ENCODE measurements at regions not wholly inside any gene's neighbourhood (a gene's known extent, or its start where the extent isn't known, plus 50 kb on each side); places are given as distances from the start of the nearest gene placed in this dataset.
"Not testable (repeated sequence)": the region's sequence is repeated elsewhere in the genome, so short reads cannot be mapped to it uniquely, and the experiment has no call there.

DNA sequence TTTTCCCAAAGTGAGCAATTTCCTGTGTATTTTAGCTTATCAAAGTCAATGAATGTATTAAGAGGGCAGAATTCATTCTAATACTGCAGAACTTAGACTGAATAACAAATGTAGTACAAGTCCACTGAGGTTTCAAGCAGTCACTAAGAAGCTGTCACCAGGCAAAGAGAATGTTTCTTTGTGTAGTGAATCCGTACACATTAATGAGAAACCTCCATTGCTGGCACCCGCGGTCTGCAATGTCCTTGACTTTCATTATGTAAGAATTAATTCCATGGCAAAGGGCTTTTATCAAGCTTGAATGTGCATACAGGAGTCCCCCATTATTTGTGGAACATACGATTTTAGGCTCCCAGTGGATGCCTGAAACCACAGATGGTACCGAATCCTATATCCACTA, 719.5 kb upstream of the TMPRSS15 start:
- DNase-seq (ENCODE audit: insufficient read length, low spot score) (no peak), FAIRE-seq (no peak)
- no peak for TF ChIP-seq POLR2A (IDR thresholded peaks at IDR 0.05; ENCODE audit: low read depth, low read length)

DNA sequence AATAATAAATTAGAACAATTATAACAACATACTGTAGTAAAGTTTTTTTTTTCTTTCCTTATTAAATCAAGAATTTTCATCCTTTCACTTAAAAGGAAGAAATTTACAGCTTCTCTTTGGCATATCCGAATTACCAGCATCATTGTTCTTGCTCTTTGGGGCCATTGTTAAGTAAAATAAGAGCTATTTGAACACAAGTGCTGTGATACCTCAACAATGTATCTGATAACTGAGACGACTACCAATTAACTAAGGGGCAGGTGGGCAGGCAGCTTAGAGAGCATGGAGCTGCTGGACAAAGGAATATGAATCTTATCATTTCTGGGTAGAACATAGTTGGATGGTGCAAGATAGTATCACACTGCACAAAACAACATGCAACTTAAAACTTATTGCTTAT, 719.9 kb upstream of the TMPRSS15 start:
- FAIRE-seq (no peak), DNase-seq (ENCODE audit: insufficient read length, low spot score) (no peak)
- TF ChIP-seq POLR2A (IDR thresholded peaks at IDR 0.05; ENCODE audit: low read depth, low read length), result no peak

DNA sequence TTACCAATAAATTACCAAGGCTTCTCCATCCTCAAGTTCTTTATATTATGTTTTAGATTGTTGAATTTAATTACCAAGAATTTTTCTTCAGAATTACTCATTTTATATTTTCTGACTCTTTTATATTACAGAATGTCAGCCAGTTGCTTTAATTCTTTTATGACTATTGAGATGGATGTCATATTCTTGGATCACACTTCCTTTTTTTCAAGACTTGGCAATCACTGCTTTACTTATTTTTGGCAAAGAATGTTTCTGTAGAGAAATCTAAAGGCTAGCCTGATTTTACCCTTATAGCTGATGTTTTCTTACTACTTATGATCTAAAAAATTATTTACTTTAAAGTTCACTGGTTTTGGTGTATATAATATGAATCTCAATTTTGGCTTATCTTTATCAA, 721.1 kb upstream of the TMPRSS15 start:
- FAIRE-seq, result no peak
- no peak for TF ChIP-seq POLR2A (IDR thresholded peaks at IDR 0.05; ENCODE audit: low read depth, low read length)
- no peak for DNase-seq (ENCODE audit: insufficient read length, low spot score)

DNA sequence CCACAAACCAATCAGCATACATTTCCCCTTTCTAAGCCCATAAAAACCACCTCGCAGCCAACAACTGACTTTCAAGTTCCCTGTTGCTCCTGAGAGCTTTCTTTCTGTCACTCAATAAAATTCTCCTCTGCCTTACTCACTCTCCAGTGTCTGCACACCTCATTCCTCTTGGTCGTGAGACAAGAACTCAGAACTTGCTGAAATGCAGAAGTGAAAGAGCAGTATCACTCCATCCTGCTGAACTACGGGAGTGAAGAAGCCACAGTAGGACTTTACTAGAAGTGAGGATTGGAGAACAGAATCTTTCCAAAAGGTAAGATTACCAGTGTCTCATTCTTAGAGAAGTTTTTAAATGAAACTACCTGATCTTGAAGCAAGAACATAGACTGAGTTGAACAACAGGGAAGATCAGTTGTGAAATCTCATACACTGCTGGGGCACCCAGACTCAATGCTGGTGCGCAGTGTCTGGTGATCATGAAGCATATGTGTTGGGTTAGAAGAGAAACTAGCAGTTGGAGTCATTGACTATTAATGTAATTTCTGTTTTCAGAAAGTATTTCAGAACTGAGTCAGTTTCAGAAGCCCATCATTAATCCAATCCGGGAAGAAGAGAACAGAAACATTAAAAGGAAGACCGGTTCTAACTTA, 726.9 kb upstream of the TMPRSS15 start:
- no peak for DNase-seq (ENCODE audit: insufficient read length, low spot score)
- FAIRE-seq, result no peak
- no peak for TF ChIP-seq POLR2A (IDR thresholded peaks at IDR 0.05; ENCODE audit: low read depth, low read length)

DNA sequence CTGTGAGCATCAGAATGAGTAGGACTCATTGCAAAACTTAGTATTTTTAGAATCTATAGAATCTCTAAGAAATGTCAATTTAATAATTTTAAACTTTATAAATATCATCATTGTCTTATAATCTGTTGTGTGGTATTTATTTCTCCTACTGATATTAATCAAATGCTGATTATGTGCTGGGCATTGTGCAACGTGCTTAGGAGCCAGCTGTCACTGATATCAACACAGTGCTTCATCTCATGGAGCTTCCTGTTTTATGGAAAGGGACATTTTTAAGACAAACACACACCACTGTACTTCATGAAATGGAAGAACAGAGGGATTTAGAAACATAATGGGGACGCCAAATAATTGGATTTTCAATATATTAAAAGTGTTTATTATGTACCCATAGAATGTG, 737.9 kb upstream of the TMPRSS15 start:
- DNase-seq (ENCODE audit: insufficient read length, low spot score), result no peak
- TF ChIP-seq POLR2A (IDR thresholded peaks at IDR 0.05; ENCODE audit: low read depth, low read length), result no peak

DNA sequence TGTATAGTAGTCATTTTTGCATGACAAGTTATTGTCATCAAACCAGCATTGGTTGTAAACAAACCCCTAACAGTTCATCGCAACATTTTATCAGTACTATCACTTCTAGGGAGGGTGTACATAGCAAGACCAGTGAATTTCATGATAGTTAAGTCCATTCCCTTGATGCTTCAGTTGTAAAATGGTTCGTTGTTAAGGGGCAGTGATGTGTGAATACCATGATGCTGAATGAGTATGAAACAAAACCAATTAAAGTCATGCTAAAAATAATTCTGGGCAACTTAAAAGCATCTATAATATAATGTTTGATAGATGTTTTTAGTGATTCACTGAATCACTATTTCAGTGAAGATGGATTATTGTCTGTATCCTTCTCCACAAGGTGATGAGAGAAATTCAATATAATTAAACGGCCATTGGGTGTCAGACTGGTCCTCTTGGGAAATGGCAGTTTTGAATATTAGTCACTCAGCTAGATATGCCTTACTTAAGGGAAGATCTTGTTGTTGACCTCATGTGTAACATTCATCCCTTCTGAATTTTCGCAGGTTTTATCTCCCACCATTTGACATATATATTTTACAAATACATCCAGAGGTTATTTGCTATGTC, 742.2 kb upstream of the TMPRSS15 start:
- DNase-seq (ENCODE audit: insufficient read length, low spot score), result no peak
- no peak for FAIRE-seq
- TF ChIP-seq POLR2A (IDR thresholded peaks at IDR 0.05; ENCODE audit: low read depth, low read length), result no peak

More for the DNA sequence above, 737.9 kb upstream of the TMPRSS15 start:
- FAIRE-seq, result no peak

DNA sequence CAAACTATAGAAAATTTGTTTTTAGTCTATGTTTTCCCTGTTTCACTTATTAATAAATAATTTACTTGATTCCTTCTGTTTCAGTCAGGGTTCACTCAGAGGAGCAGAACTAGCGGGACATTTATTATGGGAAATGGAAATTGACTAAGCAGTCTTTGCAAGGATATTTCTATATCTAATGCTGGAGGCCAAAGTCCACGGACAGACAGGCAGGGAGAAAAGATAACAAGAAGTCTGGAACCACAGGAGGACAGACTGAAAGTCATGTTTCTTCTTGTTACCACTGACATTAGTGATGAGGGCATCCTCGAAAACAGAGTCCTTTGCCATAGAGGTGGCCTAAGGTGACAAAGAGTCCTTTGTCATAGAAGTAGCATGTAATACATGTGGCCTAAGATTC, 744.5 kb upstream of the TMPRSS15 start:
- FAIRE-seq, result no peak
- no peak for TF ChIP-seq POLR2A (IDR thresholded peaks at IDR 0.05; ENCODE audit: low read depth, low read length)
- DNase-seq (ENCODE audit: insufficient read length, low spot score), result no peak

DNA sequence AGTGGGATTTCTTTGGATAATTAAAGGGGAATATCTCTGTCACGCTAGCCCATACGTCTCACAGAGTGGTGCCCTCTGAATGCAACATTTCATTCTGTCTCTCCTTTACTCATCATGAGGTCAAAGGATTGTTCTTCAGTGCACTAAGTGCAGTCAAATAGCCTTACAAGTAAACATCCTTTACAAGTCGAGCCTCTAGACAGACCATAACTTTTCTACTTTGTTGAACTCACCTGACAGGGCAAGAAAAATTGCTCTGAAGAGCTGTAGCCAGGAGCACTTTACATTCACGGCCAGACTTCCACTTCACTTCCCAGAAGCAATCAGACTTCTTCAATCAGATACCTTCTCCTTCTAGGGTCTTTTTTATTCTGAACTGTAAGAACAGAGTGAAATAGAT, 768.0 kb upstream of the TMPRSS15 start:
- FAIRE-seq (no peak), DNase-seq (ENCODE audit: insufficient read length, low spot score) (no peak)
- no peak for TF ChIP-seq POLR2A (IDR thresholded peaks at IDR 0.05; ENCODE audit: low read depth, low read length)

DNA sequence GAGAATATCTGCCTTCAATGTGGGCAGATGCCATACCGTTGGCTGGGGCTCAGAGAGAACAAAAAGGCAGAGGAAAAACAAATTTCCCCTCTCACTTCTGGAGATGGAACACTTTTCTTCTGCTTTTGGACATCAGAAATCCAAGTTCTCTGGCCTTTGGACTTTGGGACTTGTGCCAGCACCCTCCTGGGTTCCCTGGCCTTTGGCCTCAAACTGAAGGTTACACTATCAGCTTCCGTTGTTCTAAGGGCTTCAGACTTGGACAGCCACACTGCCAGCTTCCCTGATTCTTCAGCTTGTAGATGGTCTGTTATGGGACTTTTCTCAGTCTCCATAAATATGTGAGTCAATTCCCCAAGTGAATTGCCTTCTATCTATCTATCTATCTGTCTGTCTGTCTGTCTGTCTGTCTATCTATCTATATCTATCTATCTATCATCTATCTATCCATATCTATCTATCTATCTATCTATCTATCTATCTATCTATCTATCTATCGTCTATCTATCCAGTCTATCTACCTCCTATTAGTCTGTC, 778.1 kb upstream of the TMPRSS15 start:
- no peak for FAIRE-seq
- TF ChIP-seq POLR2A (IDR thresholded peaks at IDR 0.05; ENCODE audit: low read depth, low read length), result no peak

DNA sequence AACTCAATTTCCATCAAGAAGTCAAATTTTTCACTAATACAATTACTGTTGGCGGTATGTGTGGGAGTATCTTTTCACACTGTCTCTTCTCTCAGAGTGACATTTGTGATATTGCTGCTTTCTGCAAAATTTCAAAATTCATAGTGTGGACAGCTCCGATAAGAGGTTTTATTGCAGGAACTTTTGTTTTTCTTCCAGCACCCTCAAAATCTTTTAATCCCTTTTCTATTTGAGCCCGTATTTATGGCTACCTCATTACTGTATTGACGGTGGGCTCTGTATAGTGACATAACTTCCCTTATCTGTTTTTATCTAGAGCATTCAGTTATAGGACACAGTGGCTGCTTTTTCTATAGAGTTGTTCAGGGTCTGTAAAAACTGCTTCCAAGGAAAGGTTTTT, 794.4 kb upstream of the TMPRSS15 start:
- no peak for TF ChIP-seq POLR2A (IDR thresholded peaks at IDR 0.05; ENCODE audit: low read depth, low read length)
- DNase-seq (ENCODE audit: insufficient read length, low spot score), result no peak
- FAIRE-seq, result no peak

More for the DNA sequence above, 778.1 kb upstream of the TMPRSS15 start:
- DNase-seq (ENCODE audit: insufficient read length, low spot score), result no peak

DNA sequence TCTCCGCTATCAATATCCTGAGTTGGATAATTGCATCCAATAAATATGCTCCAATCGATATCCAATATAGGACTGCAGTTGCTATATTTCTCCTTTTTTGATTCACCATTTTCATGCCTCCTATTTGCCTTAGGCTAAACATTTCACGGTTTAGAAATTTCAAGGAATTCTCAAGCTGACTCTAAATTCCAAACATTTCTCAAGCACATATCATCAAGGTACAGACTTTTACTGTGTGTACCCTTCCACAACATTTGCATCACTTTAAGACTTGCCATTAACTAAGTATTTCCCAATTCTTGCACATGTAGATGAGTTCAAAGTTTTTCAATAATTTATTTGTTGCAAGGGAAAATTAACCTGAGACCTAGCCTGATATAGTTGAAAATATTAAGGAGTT, 795.2 kb upstream of the TMPRSS15 start:
- no peak for FAIRE-seq
- DNase-seq (ENCODE audit: insufficient read length, low spot score), result no peak
- TF ChIP-seq POLR2A (IDR thresholded peaks at IDR 0.05; ENCODE audit: low read depth, low read length), result no peak

DNA sequence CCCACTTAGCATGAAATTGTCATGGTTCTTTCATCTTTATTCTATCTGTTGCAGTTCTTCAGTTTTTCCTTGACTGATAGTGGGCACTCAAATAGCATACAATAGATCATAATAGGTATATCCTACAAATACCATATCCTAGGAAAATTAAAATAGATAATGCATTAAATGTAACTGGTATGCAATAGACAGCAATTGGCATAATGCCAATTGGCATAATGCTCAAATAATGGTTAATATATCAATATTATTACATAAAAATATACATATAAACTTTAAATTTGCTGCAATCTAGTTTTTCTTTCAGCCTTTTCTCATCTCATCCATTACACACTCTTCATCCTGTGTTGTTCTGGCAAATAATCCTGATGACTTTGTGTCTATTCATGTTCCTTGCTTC, 814.6 kb upstream of the TMPRSS15 start:
- TF ChIP-seq POLR2A (IDR thresholded peaks at IDR 0.05; ENCODE audit: low read depth, low read length), result no peak
- no peak for DNase-seq (ENCODE audit: insufficient read length, low spot score)

DNA sequence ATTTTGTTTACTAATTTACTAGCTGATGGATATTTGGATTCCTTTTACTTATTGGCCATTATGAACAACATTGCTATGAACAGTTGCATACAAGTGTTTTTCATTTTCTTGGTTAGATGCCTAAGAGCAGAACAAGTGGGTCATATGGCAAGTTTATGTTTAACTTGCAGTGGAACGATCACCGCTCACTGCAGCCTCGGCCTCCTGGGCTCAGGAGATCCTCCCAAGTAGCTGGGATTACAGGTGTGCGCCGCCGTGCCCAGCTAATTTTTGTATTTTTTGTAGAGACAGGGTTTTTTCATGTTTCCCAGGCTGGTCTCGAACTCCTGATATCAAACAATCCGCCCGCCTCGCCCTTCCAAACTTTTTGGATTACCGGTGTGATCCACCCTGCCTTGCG, 820.5 kb upstream of the TMPRSS15 start:
- DNase-seq (ENCODE audit: insufficient read length, low spot score) (no peak), FAIRE-seq (no peak)
- TF ChIP-seq POLR2A (IDR thresholded peaks at IDR 0.05; ENCODE audit: low read depth, low read length), result no peak

More for the DNA sequence above, 814.6 kb upstream of the TMPRSS15 start:
- FAIRE-seq, result no peak

DNA sequence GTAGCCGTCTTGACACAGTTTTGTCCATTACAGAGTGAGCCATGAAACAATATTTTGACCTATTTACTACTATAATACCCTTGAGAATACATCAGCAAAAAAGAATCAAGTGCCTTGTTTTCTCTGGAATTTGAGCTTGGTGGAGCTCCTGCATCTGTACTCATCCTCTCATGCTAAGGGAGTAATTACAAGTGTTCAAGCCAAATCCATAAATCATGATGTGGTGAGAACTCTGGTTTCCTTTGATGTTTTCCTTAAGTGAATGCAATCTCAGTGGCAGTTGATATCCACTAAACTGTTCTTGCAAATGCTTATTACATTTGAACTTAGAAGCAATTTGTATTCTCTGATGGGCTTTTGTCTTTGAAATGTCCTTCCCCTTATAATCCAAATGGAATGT, 824.6 kb upstream of the TMPRSS15 start:
- FAIRE-seq (no peak), DNase-seq (ENCODE audit: insufficient read length, low spot score) (no peak)
- TF ChIP-seq POLR2A (IDR thresholded peaks at IDR 0.05; ENCODE audit: low read depth, low read length), result no peak

DNA sequence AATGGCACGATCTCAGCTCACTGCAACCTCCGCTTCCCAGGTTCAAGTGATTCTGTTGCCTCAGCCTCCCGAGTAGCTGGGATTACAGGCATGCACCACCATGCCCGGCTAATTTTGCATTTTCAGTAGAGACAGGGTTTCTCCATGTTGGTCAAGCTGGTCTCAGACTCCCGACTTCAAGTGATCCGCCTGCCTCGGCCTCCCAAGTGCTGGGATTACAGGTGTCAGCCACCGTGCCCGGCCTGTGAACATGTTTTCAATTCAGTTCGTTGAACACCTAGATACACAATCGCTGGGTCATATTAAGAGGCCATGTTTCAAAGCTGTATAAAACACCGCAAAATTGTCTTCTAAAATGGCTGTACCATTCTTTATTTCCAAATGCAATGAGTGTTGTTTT, 830.3 kb upstream of the TMPRSS15 start:
- DNase-seq (ENCODE audit: insufficient read length, low spot score); FAIRE-seq: not testable (repeated sequence)

Data from H54 (cell line).